SU-DHL-6 (cell line): ENCODE measurements at regions not wholly inside any gene's neighbourhood (a gene's known extent, or its start where the extent isn't known, plus 50 kb on each side); places are given as distances from the start of the nearest gene placed in this dataset.
"Not testable (repeated sequence)": the region's sequence is repeated elsewhere in the genome, so short reads cannot be mapped to it uniquely, and the experiment has no call there.

ENCODE experiments used
- EZH2phosphoT487 ChIP-seq: fragments of 200-600 bp; sonication (generic), shearing (Covaris generic); conservative IDR thresholded peaks from 2 replicates; pipeline ENCODE4 v1.6.1; 2018; ENCODE audit warnings: mild to moderate bottlenecking, antibody characterized with exemption, low read length, moderate library complexity, mixed read lengths
- TF ChIP-seq, protein P1 (sequence below): fragments of 200-600 bp; sonication (generic); IDR thresholded peaks from one replicate; pipeline ENCODE4 v1.5.1; 2017; ENCODE audit warnings: antibody characterized with exemption, mild to moderate bottlenecking, low read length, moderate library complexity; ENCODE audit not compliant: insufficient read depth, poor library complexity, severe bottlenecking

DNA sequence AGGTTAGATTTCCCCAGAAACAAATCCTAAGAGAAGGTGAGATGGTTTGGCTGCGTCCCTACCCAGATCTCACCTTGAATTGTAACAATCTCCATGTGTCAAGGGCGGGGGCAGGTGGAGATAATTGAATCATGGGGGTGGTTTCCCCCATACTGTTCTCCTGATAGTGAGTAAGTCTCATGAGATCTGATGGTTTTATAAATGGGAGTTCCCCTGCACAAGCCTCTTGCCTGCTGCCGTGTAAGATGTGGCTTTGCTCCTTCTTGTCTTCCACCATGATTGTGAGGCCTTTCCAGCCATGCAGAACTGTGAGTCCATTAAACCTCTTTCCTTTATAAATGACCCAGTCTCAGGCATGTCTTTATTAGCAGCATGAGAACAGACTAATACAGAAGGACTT is 132.2 kb downstream of the NPIPA8 start:
- TF ChIP-seq, protein P1, sequence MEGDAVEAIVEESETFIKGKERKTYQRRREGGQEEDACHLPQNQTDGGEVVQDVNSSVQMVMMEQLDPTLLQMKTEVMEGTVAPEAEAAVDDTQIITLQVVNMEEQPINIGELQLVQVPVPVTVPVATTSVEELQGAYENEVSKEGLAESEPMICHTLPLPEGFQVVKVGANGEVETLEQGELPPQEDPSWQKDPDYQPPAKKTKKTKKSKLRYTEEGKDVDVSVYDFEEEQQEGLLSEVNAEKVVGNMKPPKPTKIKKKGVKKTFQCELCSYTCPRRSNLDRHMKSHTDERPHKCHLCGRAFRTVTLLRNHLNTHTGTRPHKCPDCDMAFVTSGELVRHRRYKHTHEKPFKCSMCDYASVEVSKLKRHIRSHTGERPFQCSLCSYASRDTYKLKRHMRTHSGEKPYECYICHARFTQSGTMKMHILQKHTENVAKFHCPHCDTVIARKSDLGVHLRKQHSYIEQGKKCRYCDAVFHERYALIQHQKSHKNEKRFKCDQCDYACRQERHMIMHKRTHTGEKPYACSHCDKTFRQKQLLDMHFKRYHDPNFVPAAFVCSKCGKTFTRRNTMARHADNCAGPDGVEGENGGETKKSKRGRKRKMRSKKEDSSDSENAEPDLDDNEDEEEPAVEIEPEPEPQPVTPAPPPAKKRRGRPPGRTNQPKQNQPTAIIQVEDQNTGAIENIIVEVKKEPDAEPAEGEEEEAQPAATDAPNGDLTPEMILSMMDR, result not testable (repeated sequence)
- TF ChIP-seq EZH2phosphoT487, result not testable (repeated sequence)
